HG02981 (cell line): ENCODE measurements at regions not wholly inside any gene's neighbourhood (a gene's known extent, or its start where the extent isn't known, plus 50 kb on each side); places are given as distances from the start of the nearest gene placed in this dataset.

Experiments
- ATAC-seq: cut with Tn5 transposase; IDR thresholded peaks from one replicate; pipeline ENCODE4 v1.9.1; 2021; ENCODE audit warnings: mild to moderate bottlenecking, moderate library complexity; ENCODE audit not compliant: unreplicated experiment

GRCh38 chr22:27298332-27298731 is 503.2 kb downstream of the MN1 start:
- ATAC-seq: no peak

- no peak for ATAC-seq
These were observed 502.8 kb downstream of the MN1 start for GRCh38 chr22:27298742-27299141.

DNA sequence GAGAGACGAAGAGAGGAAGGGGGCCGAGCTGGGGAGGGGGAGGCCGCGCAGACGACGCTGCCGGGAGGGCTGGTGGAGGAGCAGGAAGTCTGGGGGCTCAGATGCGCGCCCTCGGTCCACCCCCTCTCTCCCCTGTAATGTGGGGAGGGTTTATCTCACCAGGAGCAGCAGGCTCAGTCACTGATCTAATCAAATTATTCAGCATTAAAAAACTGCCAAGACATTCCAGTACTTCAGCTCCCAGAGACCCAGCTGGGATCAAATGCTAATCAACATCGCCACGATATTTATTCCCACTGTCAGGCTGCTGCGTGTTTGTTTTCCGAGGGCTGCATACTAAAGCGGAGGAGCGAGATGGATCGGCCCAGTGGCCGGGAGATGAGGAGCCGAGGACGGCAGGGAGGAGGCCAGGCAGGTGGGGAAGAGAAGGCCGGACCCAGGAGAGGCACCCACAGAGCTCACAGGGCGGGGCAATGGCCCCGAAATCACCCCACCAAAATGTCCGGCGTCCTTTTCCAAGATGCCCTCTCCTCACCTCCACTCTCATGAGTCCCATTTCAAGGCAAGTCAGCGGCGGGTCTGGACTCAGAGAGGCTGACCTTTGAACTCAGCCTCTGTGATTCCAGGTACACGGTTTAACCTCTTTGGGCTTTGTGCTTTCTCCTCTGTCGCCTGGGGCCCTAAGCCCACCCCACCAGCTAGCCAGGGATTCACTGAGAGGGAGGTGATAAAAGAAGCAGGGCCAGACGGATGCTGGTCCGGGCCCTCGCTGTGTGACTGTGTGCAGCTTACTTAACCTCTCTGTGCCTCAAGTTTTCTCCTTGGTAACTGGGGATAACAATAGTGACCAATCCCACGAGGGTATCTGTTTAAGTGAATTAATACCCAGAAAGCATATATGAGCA is 502.1 kb downstream of the MN1 start:
- no peak for ATAC-seq

GRCh38 chr22:27300536-27301285 is 500.8 kb downstream of the MN1 start:
- no peak for ATAC-seq

- no peak for ATAC-seq
These were observed 499.1 kb downstream of the MN1 start for GRCh38 chr22:27302501-27302900.

DNA sequence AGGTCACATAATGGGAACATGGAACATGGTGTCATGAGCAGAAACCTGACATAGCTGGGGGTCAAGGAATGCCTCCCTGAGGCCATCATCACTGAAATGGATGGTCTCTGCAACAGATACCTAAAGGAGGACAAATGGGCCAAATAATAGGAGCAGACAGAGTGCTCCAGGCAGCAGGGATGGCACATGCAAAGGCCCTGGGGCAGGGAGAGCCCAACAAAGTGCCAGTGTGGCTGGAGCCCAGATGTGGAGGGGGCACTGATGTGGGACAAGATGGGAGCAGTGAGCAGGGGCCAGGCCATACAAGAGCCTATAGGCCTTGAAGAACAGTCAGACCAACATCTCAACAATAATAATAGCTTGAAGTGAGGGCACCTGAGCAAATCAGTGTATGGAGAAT is 497.8 kb downstream of the MN1 start:
- ATAC-seq: no peak

DNA sequence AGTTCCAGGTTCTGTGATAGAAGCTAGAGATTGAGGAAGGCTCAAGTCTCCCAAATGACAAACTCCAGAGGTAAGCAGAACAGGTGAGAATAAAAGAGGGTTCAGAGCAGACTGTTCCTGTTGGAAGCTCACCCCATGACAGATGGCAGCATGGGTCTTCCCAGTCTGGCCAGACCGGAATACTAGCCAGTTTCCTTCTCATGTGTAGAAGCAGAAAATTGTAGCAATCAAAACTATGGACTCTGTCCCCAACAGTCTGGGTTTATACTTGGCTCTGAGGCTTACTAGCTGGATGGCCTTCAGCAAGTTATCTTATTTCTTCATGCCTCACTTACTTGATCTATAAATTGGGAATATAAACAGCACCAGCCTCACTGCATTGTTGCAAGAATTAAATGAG is 494.8 kb downstream of the MN1 start:
- ATAC-seq: no peak

DNA sequence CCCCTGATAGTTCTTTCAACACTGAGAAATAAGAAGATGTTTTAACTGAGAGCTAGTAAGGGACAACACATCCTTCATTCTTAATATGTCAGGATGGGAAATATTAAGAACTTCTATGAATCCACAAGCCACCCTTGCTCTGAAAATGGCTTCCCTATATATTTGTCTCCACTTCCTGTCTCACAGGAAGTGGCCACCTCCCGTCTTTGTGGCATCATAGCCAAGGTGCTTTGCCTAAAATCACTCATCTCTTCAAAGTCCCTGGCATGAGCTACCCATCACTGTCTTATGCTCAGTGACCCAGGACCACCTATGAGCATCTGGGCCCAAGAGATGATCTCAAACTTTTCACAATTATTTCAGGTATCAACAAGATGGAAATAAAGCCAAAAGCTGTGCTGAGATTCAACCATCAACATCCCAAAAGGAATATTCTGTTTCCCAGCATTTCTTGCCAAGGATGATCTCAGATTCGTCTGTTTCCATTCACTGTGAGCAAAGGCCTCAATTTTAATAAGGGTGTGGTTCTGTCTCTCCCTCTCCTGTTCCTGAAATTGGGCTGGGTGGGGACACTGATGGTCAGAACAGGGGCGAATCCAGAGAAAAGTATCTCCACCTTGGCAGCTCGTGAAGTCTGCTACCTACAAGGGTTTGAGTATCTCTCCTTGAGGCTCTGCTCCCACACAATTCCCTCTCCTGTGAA is 493.9 kb downstream of the MN1 start:
- ATAC-seq: no peak

DNA sequence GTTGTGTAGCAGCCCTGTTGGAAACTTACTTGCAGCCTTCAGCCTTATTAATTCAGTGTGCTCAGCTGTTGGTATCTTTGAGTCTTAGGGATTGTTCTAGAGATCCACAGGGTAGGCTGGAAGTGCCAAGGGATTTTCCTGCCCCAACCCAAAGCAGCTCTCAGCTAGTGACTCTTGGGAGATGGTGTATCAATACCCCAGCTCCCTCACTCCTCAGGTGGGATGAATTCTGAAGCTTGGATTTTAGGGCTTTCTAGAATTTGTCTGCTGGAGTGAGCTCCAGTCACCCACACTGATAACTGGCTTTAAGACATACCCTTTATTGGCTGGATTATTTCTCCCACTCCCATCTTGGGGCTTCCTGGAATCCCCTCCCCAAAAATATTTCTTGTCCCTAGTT is 493.0 kb downstream of the MN1 start:
- ATAC-seq: no peak

GRCh38 chr22:27309697-27310096 is 491.9 kb downstream of the MN1 start:
- ATAC-seq: no peak

- no peak for ATAC-seq
These were observed 490.4 kb downstream of the MN1 start for GRCh38 chr22:27310966-27311697.

DNA sequence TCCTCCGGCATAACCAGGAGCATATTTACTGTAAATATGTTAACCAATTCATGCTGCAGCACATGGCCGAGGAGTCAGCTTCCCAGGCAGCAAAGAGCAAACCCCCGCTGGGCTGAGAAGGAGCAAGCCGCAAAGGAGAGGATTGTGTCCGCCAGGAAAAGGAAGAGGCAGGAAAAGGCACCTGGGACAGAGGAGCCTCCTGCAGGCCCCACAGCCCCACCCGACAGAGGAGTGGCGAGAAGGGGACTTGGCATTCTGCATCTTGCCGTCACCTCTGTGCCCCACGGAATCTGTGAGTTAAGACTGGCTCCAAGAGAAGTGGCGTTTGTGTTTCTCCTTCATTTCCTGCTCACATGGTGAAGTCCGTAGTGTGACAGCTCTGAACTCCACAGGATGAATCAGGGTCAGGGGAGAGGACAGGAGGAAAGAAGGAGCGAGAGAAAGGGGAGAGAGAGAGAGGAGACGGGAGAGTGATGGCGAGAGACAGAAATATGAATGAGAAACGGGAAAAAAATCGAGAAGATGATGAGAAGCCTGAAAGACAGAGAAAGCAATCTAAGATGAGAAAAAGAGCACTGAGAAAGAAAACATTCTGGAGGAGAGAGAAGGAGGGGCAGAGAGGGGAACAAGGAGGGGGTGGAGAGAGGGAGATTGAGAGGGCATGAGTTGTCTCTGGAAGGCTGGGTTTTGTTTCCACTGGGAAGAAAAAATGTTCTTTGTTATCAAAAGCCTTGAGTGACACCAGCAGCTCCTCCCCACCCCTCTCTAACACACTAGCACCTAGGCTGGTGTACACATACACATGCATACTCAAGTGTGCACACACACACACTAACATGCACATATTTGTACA is 489.6 kb downstream of the MN1 start:
- ATAC-seq: no peak

GRCh38 chr22:27312565-27312964 is 489.0 kb downstream of the MN1 start:
- no peak for ATAC-seq

DNA sequence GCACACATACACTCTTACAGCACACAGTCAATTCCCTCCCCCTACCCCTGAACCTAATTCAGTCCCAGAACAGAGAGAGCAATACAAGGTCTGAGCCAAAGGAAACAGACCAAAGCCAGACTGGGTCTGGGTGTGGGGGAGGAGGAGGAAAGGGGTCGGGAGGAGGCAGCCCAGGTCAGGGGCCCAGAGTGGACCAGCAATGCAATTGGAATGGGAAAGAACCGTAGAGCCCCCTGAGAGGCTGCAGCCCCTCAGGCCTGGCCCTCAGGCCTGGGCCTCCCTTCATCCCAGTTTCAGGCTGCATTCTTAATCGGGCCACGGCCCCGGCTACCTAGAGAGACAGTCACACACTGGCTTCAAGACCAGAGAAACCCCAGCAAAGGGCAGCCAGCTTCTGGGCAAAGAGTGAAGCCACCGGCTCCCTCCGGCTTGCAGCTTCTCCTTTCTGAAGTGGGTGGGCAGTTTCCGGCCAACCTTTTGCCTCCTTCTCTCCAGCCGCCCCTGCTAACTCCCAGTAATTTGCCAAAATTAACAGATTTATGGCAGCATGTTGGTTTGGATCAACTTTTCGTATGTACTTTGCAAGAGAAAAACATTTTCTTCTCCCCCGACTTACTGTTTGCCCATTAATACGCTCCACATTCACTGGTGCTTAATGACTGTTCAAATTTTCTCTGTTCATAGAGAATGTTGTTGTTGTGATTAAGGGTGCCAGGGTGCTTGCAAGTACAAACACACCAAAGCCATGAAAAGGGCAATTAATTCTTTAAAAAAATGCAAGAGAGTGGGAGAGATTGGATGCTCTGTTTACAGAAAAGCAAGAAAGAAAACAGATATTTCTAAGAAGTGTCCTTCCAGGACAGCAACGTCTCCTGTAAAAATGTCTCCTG is 488.3 kb downstream of the MN1 start:
- no peak for ATAC-seq

GRCh38 chr22:27314276-27314807 is 487.2 kb downstream of the MN1 start:
- no peak for ATAC-seq

- no peak for ATAC-seq
These were observed 485.7 kb downstream of the MN1 start for GRCh38 chr22:27315833-27316232.

DNA sequence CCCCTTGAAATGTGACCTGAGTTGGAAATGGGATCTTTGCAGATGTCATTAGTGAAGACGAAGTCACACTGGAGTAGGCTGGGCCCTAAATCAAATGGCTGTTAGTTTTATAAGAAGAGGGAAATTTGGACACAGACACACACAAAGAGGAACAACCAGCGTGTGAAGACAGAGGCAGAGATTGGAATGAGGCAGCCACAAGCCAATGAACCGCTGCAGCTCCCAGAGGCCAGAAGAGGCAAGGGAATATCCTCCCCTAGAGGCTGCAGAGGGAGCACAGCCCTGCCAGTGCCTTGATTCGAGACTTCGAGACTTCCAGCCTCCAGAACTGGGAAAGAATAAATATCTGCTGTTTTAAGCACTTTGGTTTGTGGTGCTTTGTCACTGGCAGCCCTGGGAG is 484.5 kb downstream of the MN1 start:
- ATAC-seq: no peak

- no peak for ATAC-seq
These were observed 483.6 kb downstream of the MN1 start for GRCh38 chr22:27317971-27318428.

DNA sequence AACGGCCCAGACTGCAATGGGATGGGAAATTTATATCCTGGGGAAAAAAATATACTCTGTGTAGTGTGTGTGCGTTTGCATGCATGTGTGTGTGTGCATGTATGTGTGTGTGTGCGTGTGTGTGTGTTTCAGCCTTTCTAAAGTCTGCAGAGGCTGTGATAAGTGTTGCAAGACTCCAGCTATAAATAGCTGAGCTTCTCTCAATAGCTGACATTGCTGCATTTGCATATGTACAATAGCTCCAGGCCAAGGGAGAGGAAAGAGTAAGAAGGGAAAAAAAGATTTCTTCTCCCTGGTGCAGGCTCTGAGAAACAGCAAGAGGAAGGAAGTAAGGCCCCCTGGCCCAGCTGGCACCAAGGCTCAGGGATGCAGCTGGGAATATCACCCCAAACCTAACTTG is 483.0 kb downstream of the MN1 start:
- no peak for ATAC-seq
